Endothelial cell of umbilical vein (primary cell): ENCODE measurements at regions not wholly inside any gene's neighbourhood (a gene's known extent, or its start where the extent isn't known, plus 50 kb on each side); places are given as distances from the start of the nearest gene placed in this dataset.

ENCODE experiments used
- BruUV-seq: library from RNA; stranded (reverse); fragments of 400-500 nt; replicated peaks from 2 replicates; lab custom pipeline; 2021; lab: Mats Ljungman, UMichigan
- CTCF ChIA-PET: fragments of 300-600, 350-600 bp; sonication (Branson Sonifier 250); formaldehyde crosslinking; loops from one replicate; lab custom pipeline; 2021; ENCODE audit warnings: antibody characterized with exemption, inconsistent platforms; lab: Charles Lee
- POLR2A ChIA-PET: fragments of 300-600, 350-600 bp; sonication (Branson Sonifier 250); formaldehyde crosslinking; loops from one replicate; lab custom pipeline; 2021; ENCODE audit warnings: antibody characterized with exemption, inconsistent platforms; lab: Charles Lee
- DNase-seq: peaks from one replicate; pipeline ENCODE4 v3.0.0-alpha.2; 2011; ENCODE audit warnings: low read depth, low spot score
- FAIRE-seq: peaks from 2 replicates; lab custom pipeline; 2011; peaks lifted over from hg19 to GRCh38; lab: Jason Lieb, UNC
- H2AFZ ChIP-seq: 2 replicates; pipeline ENCODE4 v1.6.0; 2012; ENCODE audit warnings: low read depth, low read length, control low read depth, inconsistent platforms
- H3K27ac ChIP-seq: 2 replicates; pipeline ENCODE4 v1.5.1; 2011; ENCODE audit warnings: low read depth, mild to moderate bottlenecking, control low read depth, low read length, moderate library complexity; ENCODE audit not compliant: insufficient read depth
- H3K27me3 ChIP-seq, 2 experiments: 2 replicates each; pipeline versions ENCODE4 v1.6.0 to v1.6.1; 2011; ENCODE audit warnings: low read length in 2 of 2, mixed read lengths in 1 of 2; ENCODE audit not compliant: control insufficient read depth in 2 of 2, insufficient read depth in 2 of 2
- H3K36me3 ChIP-seq, 2 experiments: 2 replicates in 1 of 2; 3 replicates in 1 of 2; pipeline ENCODE4 v1.5.1; 2011; ENCODE audit warnings: low read length in 2 of 2, mild to moderate bottlenecking in 1 of 2, moderate library complexity in 1 of 2; ENCODE audit not compliant: control insufficient read depth in 2 of 2, insufficient read depth in 2 of 2; ENCODE audit errors: extremely low read depth in 1 of 2
- H3K4me1 ChIP-seq: 3 replicates; pipeline ENCODE4 v1.5.1; 2011; ENCODE audit warnings: mild to moderate bottlenecking, low read length; ENCODE audit not compliant: control insufficient read depth, insufficient read depth; ENCODE audit errors: extremely low read depth
- H3K4me2 ChIP-seq: 2 replicates; pipeline ENCODE4 v1.6.1; 2011; ENCODE audit warnings: low read length, control low read depth, mixed read lengths; ENCODE audit not compliant: insufficient read depth
- H3K4me3 ChIP-seq, 3 experiments: fragments of 200-600 bp in 1 of 3; sonication (generic), shearing (Covaris generic) in 1 of 3; replicated peaks in 1 of 3; 2 replicates each; pipeline ENCODE4 v1.5.1; 2011 to 2016; ENCODE audit warnings: control low read depth in 3 of 3, low read length in 3 of 3, mild to moderate bottlenecking in 2 of 3, inconsistent platforms in 1 of 3, low read depth in 1 of 3, moderate library complexity in 1 of 3; ENCODE audit not compliant: insufficient read depth in 1 of 3
- H3K79me2 ChIP-seq: 2 replicates; pipeline ENCODE4 v1.6.0; 2012; ENCODE audit warnings: low read length, inconsistent platforms; ENCODE audit not compliant: control insufficient read depth, insufficient read depth
- H3K9ac ChIP-seq: replicated peaks from 2 replicates; pipeline ENCODE3; 2011; ENCODE audit warnings: low read length, control low read depth; ENCODE audit not compliant: insufficient read depth; ENCODE audit errors: extremely low read depth
- H3K9me1 ChIP-seq: replicated peaks from 3 replicates; pipeline ENCODE4 v1.6.0; 2011; ENCODE audit warnings: mild to moderate bottlenecking, low read length; ENCODE audit not compliant: control insufficient read depth, insufficient read depth; ENCODE audit errors: extremely low read depth
- H3K9me3 ChIP-seq: replicated peaks from 2 replicates; pipeline ENCODE4 v1.5.1; 2012; ENCODE audit warnings: low read length, inconsistent platforms; ENCODE audit not compliant: control insufficient read depth, insufficient read depth
- H4K20me1 ChIP-seq: replicated peaks from 2 replicates; pipeline ENCODE3; 2011; ENCODE audit warnings: mild to moderate bottlenecking, low read length; ENCODE audit not compliant: control insufficient read depth, insufficient read depth; ENCODE audit errors: extremely low read depth
- EZH2 ChIP-seq: IDR thresholded peaks from 2 replicates; pipeline ENCODE4 v1.6.1; 2012; ENCODE audit warnings: borderline replicate concordance, low read depth, mild to moderate bottlenecking, moderate library complexity, low read length, inconsistent platforms; ENCODE audit not compliant: severe bottlenecking
- FOS ChIP-seq: IDR thresholded peaks from 2 replicates; pipeline ENCODE4 v1.6.1; 2011; ENCODE audit warnings: mild to moderate bottlenecking, low read length, moderate library complexity, borderline replicate concordance; ENCODE audit not compliant: insufficient read depth
- GATA2 ChIP-seq: IDR thresholded peaks from 2 replicates; pipeline ENCODE4 v1.7.0; 2011; ENCODE audit warnings: low read depth, mild to moderate bottlenecking, moderate library complexity, mixed read lengths, low read length; ENCODE audit not compliant: insufficient read length, insufficient read depth
- JUN ChIP-seq: IDR thresholded peaks from 2 replicates; pipeline ENCODE4 v1.6.1; 2011; ENCODE audit warnings: borderline replicate concordance, low read depth; ENCODE audit not compliant: insufficient read length, insufficient read depth
- MYC ChIP-seq: IDR thresholded peaks from one replicate; pipeline ENCODE4 v1.6.1; 2011; ENCODE audit warnings: mild to moderate bottlenecking, low read depth, low read length
- POLR2A ChIP-seq: IDR thresholded peaks from 2 replicates; pipeline ENCODE4 v1.6.1; 2012; ENCODE audit warnings: low read depth, mild to moderate bottlenecking, control low read depth, low read length
- POLR2AphosphoS5 ChIP-seq: IDR thresholded peaks from 2 replicates; pipeline ENCODE4 v1.6.1; 2012; ENCODE audit warnings: low read depth, mild to moderate bottlenecking, control low read depth, low read length, moderate library complexity; ENCODE audit not compliant: insufficient read depth
- dilution Hi-C: fragments of 300-500 bp; cut with MboI; formaldehyde crosslinking; loops from one replicate; pipeline ENCODE4 v1.15.0; 2019; ENCODE audit warnings: low sequenced_read_pairs; ENCODE audit not compliant: extremely low pct_ligation_motif_present
- intact Hi-C: fragments of 100-400 bp; cut with micrococcal nuclease; formaldehyde crosslinking; loops from one replicate; pipeline ENCODE4 v1.10.0; 2022
- TF ChIP-seq, protein P1 (sequence below), 2 donors: IDR thresholded peaks; 1 replicate in 1 of 2; 2 replicates in 1 of 2; pipeline ENCODE4 v1.5.1; 2011; ENCODE audit warnings: low read length in 2 of 2, mild to moderate bottlenecking in 2 of 2, moderate library complexity in 2 of 2, control low read depth in 1 of 2, inconsistent platforms in 1 of 2, low read depth in 1 of 2; ENCODE audit not compliant: insufficient read depth in 1 of 2; ENCODE audit errors: extremely low read depth in 1 of 2
- TF ChIP-seq, protein P2 (sequence below): IDR thresholded peaks from 2 replicates; pipeline ENCODE4 v1.6.1; 2011; ENCODE audit not compliant: insufficient read depth, insufficient read length

DNA sequence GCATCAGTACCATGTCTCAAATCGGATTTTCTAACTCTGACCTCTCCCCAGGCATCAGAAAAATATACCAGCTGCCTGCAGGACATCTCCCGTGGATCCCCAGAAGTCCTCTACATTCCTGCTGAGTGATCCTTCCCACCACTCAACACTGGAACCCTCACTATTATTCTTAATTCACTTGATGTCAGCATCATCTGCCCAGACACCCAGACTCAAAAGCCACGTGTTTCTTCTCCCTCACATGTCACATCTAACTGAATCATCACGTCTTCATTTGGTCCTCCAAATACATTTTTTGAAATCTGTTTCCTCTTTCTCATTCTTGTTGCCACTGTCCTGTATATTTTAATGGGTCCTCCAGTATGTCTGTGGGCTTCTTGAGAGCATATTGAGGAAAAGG, 218.6 kb downstream of the HRH4 start:
- ChIA-PET POLR2A (no interaction called here), CTCF (no interaction called here)
- Histone ChIP-seq H3K4me1 (no peaks in the 10 kb centered on the region), H4K20me1 (no peaks in the 10 kb centered on the region), H3K36me3 (no peaks in the 10 kb centered on the region), H3K4me3 (no peak overlapping the region), H3K27me3 (peaks cover 4 to 8% of the 10 kb centered on the region in 2 experiments), H3K9me1 (no peaks in the 10 kb centered on the region), H3K27ac (no peak overlapping the region), H3K9me3 (no peaks in the 10 kb centered on the region), H3K4me2 (no peak overlapping the region), H3K9ac (no peak overlapping the region), H3K79me2 (no peaks in the 10 kb centered on the region), H2AFZ (no peak overlapping the region)
- FAIRE-seq, result no peak
- no peak for DNase-seq
- dilution Hi-C loops (no loop called here), intact Hi-C loops (no loop called here)
- no TSS peak for BruUV-seq
- TF ChIP-seq GATA2 (no peak), POLR2A (no peak), JUN (no peak), POLR2AphosphoS5 (no peak), FOS (no peak), MYC (no peak), EZH2 (no peak)
- TF ChIP-seq, protein P1, sequence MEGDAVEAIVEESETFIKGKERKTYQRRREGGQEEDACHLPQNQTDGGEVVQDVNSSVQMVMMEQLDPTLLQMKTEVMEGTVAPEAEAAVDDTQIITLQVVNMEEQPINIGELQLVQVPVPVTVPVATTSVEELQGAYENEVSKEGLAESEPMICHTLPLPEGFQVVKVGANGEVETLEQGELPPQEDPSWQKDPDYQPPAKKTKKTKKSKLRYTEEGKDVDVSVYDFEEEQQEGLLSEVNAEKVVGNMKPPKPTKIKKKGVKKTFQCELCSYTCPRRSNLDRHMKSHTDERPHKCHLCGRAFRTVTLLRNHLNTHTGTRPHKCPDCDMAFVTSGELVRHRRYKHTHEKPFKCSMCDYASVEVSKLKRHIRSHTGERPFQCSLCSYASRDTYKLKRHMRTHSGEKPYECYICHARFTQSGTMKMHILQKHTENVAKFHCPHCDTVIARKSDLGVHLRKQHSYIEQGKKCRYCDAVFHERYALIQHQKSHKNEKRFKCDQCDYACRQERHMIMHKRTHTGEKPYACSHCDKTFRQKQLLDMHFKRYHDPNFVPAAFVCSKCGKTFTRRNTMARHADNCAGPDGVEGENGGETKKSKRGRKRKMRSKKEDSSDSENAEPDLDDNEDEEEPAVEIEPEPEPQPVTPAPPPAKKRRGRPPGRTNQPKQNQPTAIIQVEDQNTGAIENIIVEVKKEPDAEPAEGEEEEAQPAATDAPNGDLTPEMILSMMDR (IDR thresholded peaks at IDR 0.05; ENCODE audit: extremely low read depth in 1 of 2, insufficient read depth in 1 of 2, low read depth in 1 of 2, low read length in 2 of 2), result no peak
- TF ChIP-seq, protein P2, sequence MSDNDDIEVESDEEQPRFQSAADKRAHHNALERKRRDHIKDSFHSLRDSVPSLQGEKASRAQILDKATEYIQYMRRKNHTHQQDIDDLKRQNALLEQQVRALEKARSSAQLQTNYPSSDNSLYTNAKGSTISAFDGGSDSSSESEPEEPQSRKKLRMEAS, result no peak
